HCT116 (cell line): ENCODE measurements at regions not wholly inside any gene's neighbourhood (a gene's known extent, or its start where the extent isn't known, plus 50 kb on each side); places are given as distances from the start of the nearest gene placed in this dataset.

ENCODE experiments used
- ATF3 ChIP-seq: IDR thresholded peaks from 2 replicates; pipeline ENCODE4 v1.6.1; 2012
- CTCF ChIP-seq, 3 experiments: fragments of 200-600 bp in 1 of 3; sonication (generic) in 1 of 3; IDR thresholded peaks in 2 of 3; conservative IDR thresholded peaks in 1 of 3; 2 replicates each; pipeline ENCODE4 v1.5.1; 2012 to 2017; ENCODE audit warnings: low read depth in 2 of 3, low read length in 2 of 3, antibody characterized with exemption in 1 of 3, borderline replicate concordance in 1 of 3, control low read depth in 1 of 3, mild to moderate bottlenecking in 1 of 3, mixed read lengths in 1 of 3, mixed run types in 1 of 3, moderate library complexity in 1 of 3; ENCODE audit not compliant: insufficient read depth in 1 of 3
- EZH2 ChIP-seq: fragments of 200-600 bp; sonication (generic); IDR thresholded peaks from 2 replicates; pipeline ENCODE4 v1.6.1; 2017; ENCODE audit warnings: antibody characterized with exemption, mixed run types
- EZH2phosphoT487 ChIP-seq: fragments of 200-600 bp; IDR thresholded peaks from 2 replicates; pipeline ENCODE4 v1.6.1; 2018; ENCODE audit warnings: antibody characterized with exemption, borderline replicate concordance
- POLR2A ChIP-seq: IDR thresholded peaks from 2 replicates; pipeline ENCODE4 v1.7.0; 2011; ENCODE audit warnings: borderline replicate concordance; ENCODE audit not compliant: insufficient read depth, insufficient read length; ENCODE audit errors: extremely low read depth
- POLR2AphosphoS5 ChIP-seq: IDR thresholded peaks from 2 replicates; pipeline ENCODE4 v1.6.1; 2011; ENCODE audit warnings: mild to moderate bottlenecking, low read depth, low read length, moderate library complexity
- SP1 ChIP-seq: IDR thresholded peaks from 2 replicates; pipeline ENCODE4 v1.6.1; 2012; ENCODE audit warnings: low read depth
- ZBTB33 ChIP-seq: IDR thresholded peaks from 2 replicates; pipeline ENCODE4 v1.6.1; 2011; ENCODE audit warnings: mild to moderate bottlenecking, low read length, moderate library complexity; ENCODE audit not compliant: insufficient replicate concordance; ENCODE audit errors: extremely low read depth

- TF ChIP-seq CTCF (IDR thresholded peaks at IDR 0.05 in 2 of 3, conservative IDR thresholded peaks at IDR 0.05 in 1 of 3; ENCODE audit: borderline replicate concordance in 1 of 3, insufficient read depth in 1 of 3, low read depth in 2 of 3, low read length in 2 of 3) (no peak), POLR2AphosphoS5 (no peak), EZH2 (no peak), ATF3 (no peak), EZH2phosphoT487 (no peak), POLR2A (no peak), SP1 (no peak), ZBTB33 (no peak)
These were observed 362.3 kb upstream of the MTPN start for GRCh38 chr7:136339464-136339863.
